Transverse colon (tissue), 4 donors: ENCODE measurements at regions not wholly inside any gene's neighbourhood (a gene's known extent, or its start where the extent isn't known, plus 50 kb on each side); places are given as distances from the start of the nearest gene placed in this dataset.

Source experiments
- DNase-seq: peaks from one replicate; pipeline ENCODE4 v3.0.0-alpha.2; 2019
- H3K27ac ChIP-seq, 4 donors: fragments of 200-600 bp; sonication (generic); 2 replicates each; pipeline ENCODE4 v1.5.1; 2016 to 2018; ENCODE audit warnings: inconsistent platforms in 4 of 4
- H3K27me3 ChIP-seq: fragments of 200-600 bp; sonication (generic); 2 replicates; pipeline ENCODE4 v1.5.1; 2017; ENCODE audit warnings: inconsistent platforms
- H3K36me3 ChIP-seq, 4 donors: fragments of 200-600 bp; sonication (generic); 2 replicates each; pipeline ENCODE4 v1.5.1; 2017 to 2019; ENCODE audit warnings: inconsistent platforms in 4 of 4
- H3K4me1 ChIP-seq, 4 donors: fragments of 200-600 bp; sonication (generic); 2 replicates each; pipeline ENCODE4 v1.5.1; 2017 to 2020; ENCODE audit warnings: inconsistent platforms in 4 of 4
- H3K4me3 ChIP-seq, 4 donors: fragments of 200-600 bp; sonication (generic); 1 replicate in 1 of 4; 2 replicates in 3 of 4; pipeline versions ENCODE4 v1.5.1 to v1.6.1; 2017 to 2019; ENCODE audit warnings: inconsistent platforms in 4 of 4
- H3K9me3 ChIP-seq, 2 donors: fragments of 200-600 bp; sonication (generic); 2 replicates each; pipeline ENCODE4 v1.5.1; 2017 to 2019; ENCODE audit warnings: inconsistent platforms in 2 of 2
- CTCF ChIP-seq, 5 experiments: fragments of 200-600 bp in 3 of 5; fragments of 450-650 bp in 2 of 5; sonication (generic) in 3 of 5; IDR thresholded peaks; 1 replicate in 2 of 5; 2 replicates in 3 of 5; pipeline ENCODE4 v1.5.1; 2016 to 2017; ENCODE audit warnings: antibody characterized with exemption in 5 of 5, inconsistent platforms in 3 of 5, mild to moderate bottlenecking in 2 of 5, moderate library complexity in 1 of 5
- EP300 ChIP-seq: sonication (generic); formaldehyde crosslinking; IDR thresholded peaks from one replicate; pipeline ENCODE4 v1.6.1; 2017; ENCODE audit warnings: antibody characterized with exemption, low read depth
- POLR2A ChIP-seq: fragments of 450-650 bp; IDR thresholded peaks from one replicate; pipeline ENCODE4 v1.6.1; 2016; ENCODE audit warnings: antibody characterized with exemption, mild to moderate bottlenecking, moderate library complexity
- POLR2AphosphoS5 ChIP-seq, 3 donors: sonication (generic); formaldehyde crosslinking; IDR thresholded peaks; one replicate each; pipeline ENCODE4 v1.6.1; 2016; ENCODE audit warnings: antibody characterized with exemption in 3 of 3
- WGBS, 2 donors: methylation state at CpG; one replicate each; pipeline ENCODE4 v1.1.5; 2018; ENCODE audit warnings: low coverage in 1 of 2; 5-methylcytosine and 5-hydroxymethylcytosine counted together
- in situ Hi-C, 4 donors: fragments of 200-750 bp; cut with MboI; loops; one replicate each; pipeline versions ENCODE4 v1.15.0 to v1.15.1; 2017; ENCODE audit warnings: low sequenced_read_pairs in 3 of 4, low pct_ligation_motif_present in 1 of 4, low pct_unique_long_range_greater_than_20kb in 1 of 4
- intact Hi-C: fragments of 100-400 bp; cut with DNase I; formaldehyde crosslinking; loops from one replicate; pipeline ENCODE4 v1.15.1; 2023; ENCODE audit warnings: low total_unique reads

DNA sequence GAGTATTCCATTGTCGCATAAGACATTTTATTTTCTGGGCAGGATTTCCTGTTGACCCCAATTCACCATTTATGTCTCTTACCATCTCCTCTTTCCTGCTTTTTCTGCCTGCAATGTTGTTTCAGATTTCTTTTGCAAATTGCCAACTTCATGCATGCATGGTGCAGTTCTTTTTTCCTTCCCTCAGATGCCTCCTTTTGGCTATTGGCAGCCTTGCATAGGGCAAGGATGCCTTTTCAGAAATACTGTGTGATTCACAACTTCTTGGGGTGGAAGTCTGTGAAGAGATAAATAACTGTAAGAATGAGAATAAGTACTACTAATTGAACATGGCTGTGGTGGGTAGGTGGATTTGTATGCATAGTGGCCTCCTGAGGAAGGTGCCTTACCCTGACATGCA lies 116.7 kb downstream of the SOX4 start:
- H3K9me3 ChIP-seq, result no peaks in the 10 kb centered on the region
- no peak overlapping the region for H3K27ac ChIP-seq
- no peak overlapping the region for H3K4me3 ChIP-seq
- no peaks in the 10 kb centered on the region for H3K4me1 ChIP-seq
- no peak for TF ChIP-seq POLR2AphosphoS5 (IDR thresholded peaks at IDR 0.05)
- TF ChIP-seq EP300, result no peak
- TF ChIP-seq POLR2A, result no peak
- no peak for TF ChIP-seq CTCF (IDR thresholded peaks at IDR 0.05)
- H3K36me3 ChIP-seq, result no peaks in the 10 kb centered on the region
- no peak for DNase-seq
- intact Hi-C loops, result no loop called here
- 82 to 83% methylated on average over 1 of the region's 1 CpG for whole genome bisulfite sequencing, 2 donors
- in situ Hi-C loops, result no loop called here
- no peaks in the 10 kb centered on the region for H3K27me3 ChIP-seq

GRCh38 chr6:21710908-21711627 lies 117.5 kb downstream of the SOX4 start:
- in situ Hi-C loops (no loop called here), intact Hi-C loops (no loop called here)
- no peak for TF ChIP-seq CTCF (IDR thresholded peaks at IDR 0.05)
- no peak for TF ChIP-seq POLR2AphosphoS5 (IDR thresholded peaks at IDR 0.05)
- no peak for TF ChIP-seq EP300
- TF ChIP-seq POLR2A, result no peak
- H3K4me3 ChIP-seq, result no peak overlapping the region
- H3K36me3 ChIP-seq, result no peaks in the 10 kb centered on the region
- H3K27me3 ChIP-seq, result no peaks in the 10 kb centered on the region
- H3K4me1 ChIP-seq, result no peaks in the 10 kb centered on the region
- no peak for DNase-seq
- H3K9me3 ChIP-seq, result no peaks in the 10 kb centered on the region
- WGBS, 2 donors, result 67 to 76% methylated on average over 4 to 7 of the region's 7 CpGs
- H3K27ac ChIP-seq, result peak overlapping the region in 1 of 4 donors; percentile 5

DNA sequence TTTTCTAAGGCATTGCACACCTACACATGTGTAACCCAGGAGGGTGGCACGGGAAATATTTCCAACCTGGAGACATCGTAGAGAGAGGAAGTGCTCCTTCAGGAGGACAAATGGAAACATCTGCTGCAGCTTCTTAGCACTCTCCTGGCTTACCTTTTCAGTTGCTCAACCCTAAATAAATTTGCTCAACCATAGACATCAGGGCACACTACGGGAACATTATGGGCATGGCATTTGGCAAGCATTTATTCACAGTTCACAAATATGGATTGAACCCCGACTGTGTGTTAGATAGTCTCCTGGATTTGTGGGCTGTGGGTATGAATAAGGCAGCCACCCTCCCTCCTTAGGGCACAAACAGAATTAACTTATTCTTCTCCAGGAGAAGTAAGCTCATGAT lies 118.7 kb downstream of the SOX4 start:
- Histone ChIP-seq H3K9me3 (no peaks in the 10 kb centered on the region), H3K36me3 (no peaks in the 10 kb centered on the region), H3K4me1 (no peaks in the 10 kb centered on the region), H3K4me3 (no peak overlapping the region), H3K27me3 (no peaks in the 10 kb centered on the region), H3K27ac (no peak overlapping the region)
- TF ChIP-seq EP300 (no peak), POLR2AphosphoS5 (IDR thresholded peaks at IDR 0.05) (no peak), POLR2A (no peak), CTCF (IDR thresholded peaks at IDR 0.05) (no peak)
- WGBS, 2 donors, result 61 to 86% methylated on average over 2 to 4 of the region's 4 CpGs
- in situ Hi-C loops, result no loop called here
- no peak for DNase-seq
- intact Hi-C loops, result no loop called here

DNA sequence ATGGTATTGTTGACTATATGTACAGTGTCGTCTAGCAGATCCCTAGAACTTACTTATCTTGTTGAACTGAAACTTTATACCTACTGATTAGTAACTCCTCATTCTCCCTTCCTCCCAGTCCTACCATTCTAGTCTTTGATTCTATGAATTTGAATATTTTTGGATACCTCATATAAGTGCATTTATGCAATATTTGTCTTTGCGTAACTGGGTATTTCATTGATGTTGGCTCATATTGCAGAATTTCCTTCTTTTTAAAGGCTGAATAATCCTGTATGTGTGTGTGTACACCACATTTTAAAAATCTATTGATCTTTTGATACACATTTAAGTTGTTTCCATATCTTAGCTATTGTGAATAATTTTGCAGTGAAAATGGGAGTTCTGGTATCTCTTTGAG lies 119.9 kb downstream of the SOX4 start:
- DNase-seq, result no peak
- no peaks in the 10 kb centered on the region for H3K36me3 ChIP-seq
- H3K9me3 ChIP-seq, result no peaks in the 10 kb centered on the region
- H3K27ac ChIP-seq, result no peak overlapping the region
- no peaks in the 10 kb centered on the region for H3K27me3 ChIP-seq
- H3K4me3 ChIP-seq, result no peak overlapping the region
- no peaks in the 10 kb centered on the region for H3K4me1 ChIP-seq
- TF ChIP-seq EP300, result no peak
- no peak for TF ChIP-seq POLR2A
- no peak for TF ChIP-seq POLR2AphosphoS5 (IDR thresholded peaks at IDR 0.05)
- no peak for TF ChIP-seq CTCF (IDR thresholded peaks at IDR 0.05)
- intact Hi-C loops, result no loop called here
- in situ Hi-C loops, result no loop called here
- 86 to 96% methylated on average over 2 of the region's 2 CpGs for WGBS, 2 donors
